ENCODE measurements at regions not wholly inside any gene's neighbourhood (a gene's known extent, or its start where the extent isn't known, plus 50 kb on each side); places are given as distances from the start of the nearest gene placed in this dataset.

GRCh38 chr6:95511404-95511803 is 65.9 kb upstream of the MANEA start:
- no peak for DNase-seq

- DNase-seq, result no peak
Observed at GRCh38 chr6:95515975-95516374, 61.4 kb upstream of the MANEA start.

- no peak for DNase-seq
Observed at GRCh38 chr6:95517004-95517403, 60.3 kb upstream of the MANEA start.

- DNase-seq, result no peak
Observed at GRCh38 chr6:95517568-95517967, 59.8 kb upstream of the MANEA start.

GRCh38 chr6:95518630-95519227 is 58.6 kb upstream of the MANEA start:
- no peak for DNase-seq

- DNase-seq, result no peak
Observed at GRCh38 chr6:95519228-95520037, 57.9 kb upstream of the MANEA start.

GRCh38 chr6:95521181-95521580 is 56.2 kb upstream of the MANEA start:
- no peak for DNase-seq

All from CD4-positive, alpha-beta T cell treated with Interleukin-12 subunit alpha and Interleukin-12 subunit beta, for 1 hour (primary cell).